K562 (cell line): ENCODE measurements at regions not wholly inside any gene's neighbourhood (a gene's known extent, or its start where the extent isn't known, plus 50 kb on each side); places are given as distances from the start of the nearest gene placed in this dataset.

Experiments used
- ATAC-seq: fragments of 200-7000 bp; cut with Tn5 transposase; 3 replicates; pipeline ENCODE4 v1.9.1; 2020; ENCODE audit warnings: moderate library complexity
- BruUV-seq: library from RNA; stranded (reverse); fragments of 400-500 nt; replicated peaks from 2 replicates; lab custom pipeline; 2021; lab: Mats Ljungman, UMichigan
- CTCF ChIA-PET: fragments of 300-600 bp; formaldehyde crosslinking; extraction: SDS; loops from one replicate; lab custom pipeline; 2021; ENCODE audit warnings: low intra/inter-chr PET ratio; lab: Yijun Ruan, JAX
- POLR2A ChIA-PET: fragments of 300-600, 350-650 bp; sonication (Branson Sonifier 250); formaldehyde crosslinking; extraction: SDS; loops from one replicate; lab custom pipeline; 2021; ENCODE audit warnings: antibody characterized with exemption, inconsistent platforms; lab: Yijun Ruan, JAX
- DNase-seq, 4 experiments: peaks; one replicate each; pipeline versions ENCODE4 v3.0.0 to v3.0.0-alpha.2; 2011 to 2018; ENCODE audit warnings: low spot score in 3 of 4, mixed read lengths in 3 of 4; ENCODE audit errors: extremely low read depth in 1 of 4
- FAIRE-seq: peaks from 2 replicates; lab custom pipeline; 2011; peaks lifted over from hg19 to GRCh38; lab: Jason Lieb, UNC
- H2AFZ ChIP-seq: 2 replicates; pipeline ENCODE4 v1.6.0; 2011; ENCODE audit warnings: low read depth, low read length, control low read depth, inconsistent platforms
- H3K27ac ChIP-seq: fragments of 200-600 bp; 3 replicates; pipeline ENCODE4 v1.8.0; 2011; ENCODE audit warnings: low read depth, mild to moderate bottlenecking, control low read depth, inconsistent platforms, low read length, moderate library complexity, mixed read lengths; ENCODE audit errors: extremely low read depth
- H3K27me3 ChIP-seq, 2 experiments: fragments of 300-600 bp in 1 of 2; 2 replicates in 1 of 2; 3 replicates in 1 of 2; pipeline versions ENCODE4 v1.6.0 to v1.8.0; 2011; ENCODE audit warnings: inconsistent platforms in 2 of 2, low read length in 2 of 2, mild to moderate bottlenecking in 1 of 2, mixed read lengths in 1 of 2, moderate library complexity in 1 of 2; ENCODE audit not compliant: control insufficient read depth in 2 of 2, insufficient read depth in 2 of 2
- H3K36me3 ChIP-seq: fragments of 300-600 bp; 3 replicates; pipeline ENCODE4 v1.8.0; 2011; ENCODE audit warnings: mild to moderate bottlenecking, low read length, inconsistent platforms; ENCODE audit not compliant: control insufficient read depth, insufficient read depth
- H3K4me1 ChIP-seq, 2 experiments: fragments of 200-600 bp in 1 of 2; replicated peaks in 1 of 2; 2 replicates in 1 of 2; 3 replicates in 1 of 2; pipeline versions ENCODE4 v1.5.1 to v1.8.0; 2011; ENCODE audit warnings: inconsistent platforms in 2 of 2, low read length in 2 of 2, mild to moderate bottlenecking in 1 of 2, mixed read lengths in 1 of 2, moderate library complexity in 1 of 2; ENCODE audit not compliant: control insufficient read depth in 2 of 2, insufficient read depth in 2 of 2
- H3K4me2 ChIP-seq: 2 replicates; pipeline ENCODE4 v1.6.1; 2011; ENCODE audit warnings: low read length, control low read depth, inconsistent platforms, mixed read lengths; ENCODE audit not compliant: insufficient read depth
- H3K4me3 ChIP-seq: fragments of 200-600 bp; sonication (generic), shearing (Covaris generic); 2 replicates; pipeline ENCODE4 v1.5.1; 2016; ENCODE audit warnings: control low read depth, inconsistent platforms
- H3K79me2 ChIP-seq: fragments of 200-600 bp; 3 replicates; pipeline ENCODE4 v1.8.0; 2011; ENCODE audit warnings: low read length, inconsistent platforms; ENCODE audit not compliant: control insufficient read depth, insufficient read depth
- H3K9ac ChIP-seq, 2 experiments: 2 replicates each; pipeline versions ENCODE4 v1.6.0 to v1.6.1; 2011; ENCODE audit warnings: low read depth in 2 of 2, low read length in 2 of 2, control low read depth in 1 of 2, inconsistent platforms in 1 of 2, mild to moderate bottlenecking in 1 of 2, mixed read lengths in 1 of 2; ENCODE audit not compliant: insufficient read depth in 1 of 2
- H3K9me1 ChIP-seq: one replicate; pipeline ENCODE4 v1.6.0; 2011; ENCODE audit warnings: inconsistent platforms, mild to moderate bottlenecking, low read length, moderate library complexity; ENCODE audit not compliant: control insufficient read depth, insufficient read depth
- H3K9me3 ChIP-seq: replicated peaks from 2 replicates; pipeline ENCODE4 v1.5.1; 2011; ENCODE audit warnings: low read depth, low read length, inconsistent platforms; ENCODE audit not compliant: control insufficient read depth, insufficient read depth
- H4K20me1 ChIP-seq: replicated peaks from 2 replicates; pipeline ENCODE4 v1.6.1; 2011; ENCODE audit warnings: low read length, inconsistent platforms, mixed read lengths; ENCODE audit not compliant: control insufficient read depth, insufficient read depth
- BCOR ChIP-seq: fragments of 450-650 bp; IDR thresholded peaks from 2 replicates; pipeline ENCODE4 v1.6.1; 2016
- BRCA1 ChIP-seq, 2 experiments: fragments of 450-650 bp in 1 of 2; sonication (generic) in 1 of 2; formaldehyde crosslinking in 1 of 2; IDR thresholded peaks; 2 replicates each; pipeline versions ENCODE4 v1.5.0 to v1.6.1; 2017 to 2020; ENCODE audit warnings: mild to moderate bottlenecking in 1 of 2, missing genetic modification reagents in 1 of 2
- C11orf30 ChIP-seq: fragments of 450-650 bp; IDR thresholded peaks from 2 replicates; pipeline ENCODE4 v1.6.1; 2016; ENCODE audit warnings: low read depth, mild to moderate bottlenecking
- CTBP1 ChIP-seq: fragments of 450-650 bp; IDR thresholded peaks from 2 replicates; pipeline ENCODE4 v1.6.1; 2016; ENCODE audit warnings: borderline replicate concordance
- FOXA3 ChIP-seq, 2 experiments: fragments of 450-650 bp in 1 of 2; sonication (generic) in 1 of 2; formaldehyde crosslinking; IDR thresholded peaks in 1 of 2; conservative IDR thresholded peaks in 1 of 2; 2 replicates each; pipeline versions ENCODE4 v1.4.0 to v1.8.0; 2020 to 2022; ENCODE audit warnings: mild to moderate bottlenecking in 2 of 2, missing genetic modification reagents in 1 of 2
- FOXJ3 ChIP-seq: sonication (generic); formaldehyde crosslinking; IDR thresholded peaks from 2 replicates; pipeline ENCODE4 v1.4.0; 2020; ENCODE audit warnings: mild to moderate bottlenecking, missing genetic modification reagents
- HEY1 ChIP-seq: fragments of 250-450 bp; sonication (Bioruptor Pico); IDR thresholded peaks from 2 replicates; pipeline ENCODE4 v1.5.0; 2020; ENCODE audit warnings: mild to moderate bottlenecking, moderate library complexity, borderline replicate concordance
- LCOR ChIP-seq: sonication (generic); formaldehyde crosslinking; IDR thresholded peaks from 2 replicates; pipeline ENCODE4 v1.8.0; 2022; ENCODE audit warnings: mild to moderate bottlenecking, missing genetic modification reagents
- MAFK ChIP-seq: IDR thresholded peaks from 2 replicates; pipeline ENCODE4 v1.6.1; 2011; ENCODE audit warnings: low read length, improper control_type of control experiment
- MEF2A ChIP-seq: IDR thresholded peaks from 2 replicates; pipeline ENCODE4 v1.6.1; 2011; ENCODE audit warnings: low read depth, mild to moderate bottlenecking, low read length, moderate library complexity; ENCODE audit not compliant: control insufficient read depth
- MTA1 ChIP-seq: fragments of 450-650 bp; IDR thresholded peaks from 2 replicates; pipeline ENCODE4 v1.6.1; 2017; ENCODE audit warnings: borderline replicate concordance
- SMAD2 ChIP-seq: fragments of 150-350 bp; IDR thresholded peaks from 2 replicates; pipeline ENCODE4 v1.6.1; 2014; ENCODE audit warnings: low read depth, mild to moderate bottlenecking, low read length
- SMAD4 ChIP-seq: fragments of 250-450 bp; sonication (Bioruptor Pico); conservative IDR thresholded peaks from 2 replicates; pipeline ENCODE4 v1.8.0; 2021; ENCODE audit warnings: inconsistent platforms, mild to moderate bottlenecking, moderate library complexity
- XRCC3 ChIP-seq: fragments of 450-650 bp; IDR thresholded peaks from 2 replicates; pipeline ENCODE4 v1.6.1; 2017; ENCODE audit warnings: mild to moderate bottlenecking, moderate library complexity
- ZNF316 ChIP-seq: fragments of 450-650 bp; IDR thresholded peaks from 2 replicates; pipeline ENCODE4 v1.6.1; 2016
- WGBS: fragments of 100-300 bp; shearing (Covaris generic); methylation state at CpG from one replicate; pipeline ENCODE4 v1.1.6; 2016; ENCODE audit warnings: low coverage, mixed read lengths; ENCODE audit not compliant: insufficient coverage; ENCODE audit errors: missing lambda C conversion rate; 5-methylcytosine and 5-hydroxymethylcytosine counted together
- in situ Hi-C: fragments of 300-500 bp; cut with MboI; formaldehyde crosslinking; loops from 4 replicates; pipeline ENCODE4 v1.15.0; 2018; ENCODE audit warnings: inconsistent platforms, mixed read lengths
- intact Hi-C: fragments of 100-400 bp; cut with micrococcal nuclease; formaldehyde crosslinking; loops from 2 replicates; pipeline ENCODE4 v1.14.2; 2022
- TF ChIP-seq, protein P1 (sequence below): fragments of 250-450 bp; sonication (Bioruptor Pico); IDR thresholded peaks from 2 replicates; pipeline ENCODE4 v1.4.0; 2020
- TF ChIP-seq, protein P2 (sequence below): fragments of 450-650 bp; IDR thresholded peaks from 2 replicates; pipeline ENCODE4 v1.6.1; 2017; ENCODE audit warnings: antibody characterized with exemption, mild to moderate bottlenecking
- TF ChIP-seq, protein P3 (sequence below): sonication (generic); formaldehyde crosslinking; IDR thresholded peaks from 2 replicates; pipeline ENCODE4 v1.8.1; 2023; ENCODE audit warnings: mild to moderate bottlenecking, missing genetic modification reagents

DNA sequence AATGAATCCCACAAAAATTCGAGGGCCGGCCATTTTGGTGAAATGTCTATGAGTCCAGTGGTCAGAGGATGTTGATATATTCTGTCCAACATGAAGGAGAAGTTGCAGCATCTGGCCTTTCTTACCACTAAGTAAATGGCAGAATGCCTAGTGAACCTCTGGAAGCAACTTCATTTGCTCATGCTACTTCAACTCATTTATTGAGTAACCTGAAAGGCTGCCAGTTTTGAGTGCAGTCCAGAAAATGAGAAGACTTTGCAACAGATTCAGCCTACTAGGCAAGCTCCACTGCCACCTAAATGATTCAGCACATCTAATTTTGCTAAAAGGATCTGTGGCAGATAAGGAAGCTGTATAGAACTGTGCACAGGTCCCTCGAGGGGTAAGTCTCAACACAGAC lies 265.0 kb downstream of the OPA1 start:
- intact Hi-C loops (no loop called here), in situ Hi-C loops (no loop called here)
- 38% methylated on average over 3 of the region's 3 CpGs for WGBS
- no peak overlapping the region for H3K4me3 ChIP-seq
- no peaks in the 10 kb centered on the region for H3K36me3 ChIP-seq
- POLR2A ChIA-PET = interaction anchor here (0.6 to 1.5 kb wide), 5 partner anchors 11 to 416 kb away, joined by 3 read pairs; no protein-coding TSS in a partner anchor
- no peaks in the 10 kb centered on the region for H3K79me2 ChIP-seq
- H3K27ac ChIP-seq = no peak overlapping the region
- no peak overlapping the region for H3K4me2 ChIP-seq
- FAIRE-seq (no peak), DNase-seq (peak in 1 of 4 experiments; percentile 40), ATAC-seq (no peak)
- H3K9me3 ChIP-seq = 0 out of 2 replicates have a peak, but pooled peaks cover 3% of the 10 kb centered on the region
- H3K9me1 ChIP-seq = no peaks in the 10 kb centered on the region
- H4K20me1 ChIP-seq = no peaks in the 10 kb centered on the region
- no peaks in the 10 kb centered on the region for H3K27me3 ChIP-seq
- no peak overlapping the region for H3K9ac ChIP-seq
- peaks cover 5 to 57% of the 10 kb centered on the region in 2 experiments; a peak in 4 of 5 replicates for H3K4me1 ChIP-seq
- no TSS peak for BruUV-seq
- H2AFZ ChIP-seq = peak overlapping the region; percentile 42
- CTCF ChIA-PET = no interaction called here
- TF ChIP-seq BRCA1 (IDR thresholded peaks at IDR 0.05) = no peak
- no peak for TF ChIP-seq BRCA1 (CRISPR knock-in tag; IDR thresholded peaks at IDR 0.05)
- no peak for TF ChIP-seq SMAD2
- TF ChIP-seq CTBP1 = peak; percentile 47; the same call in 1 of the 2 replicates
- TF ChIP-seq SMAD4 (CRISPR knock-in tag) = 0 out of 2 replicates have a peak, but pooled peaks have one; percentile 19
- TF ChIP-seq FOXA3 (CRISPR knock-in tag; conservative IDR thresholded peaks at IDR 0.05 in 1 of 2, IDR thresholded peaks at IDR 0.05 in 1 of 2) = no peak
- TF ChIP-seq LCOR (CRISPR knock-in tag) = no peak
- peak; percentile 76 for TF ChIP-seq C11orf30
- TF ChIP-seq XRCC3 = no peak
- peak; percentile 64 for TF ChIP-seq ZNF316
- no peak for TF ChIP-seq FOXJ3 (CRISPR knock-in tag)
- no peak for TF ChIP-seq HEY1 (CRISPR knock-in tag)
- TF ChIP-seq, protein P1, sequence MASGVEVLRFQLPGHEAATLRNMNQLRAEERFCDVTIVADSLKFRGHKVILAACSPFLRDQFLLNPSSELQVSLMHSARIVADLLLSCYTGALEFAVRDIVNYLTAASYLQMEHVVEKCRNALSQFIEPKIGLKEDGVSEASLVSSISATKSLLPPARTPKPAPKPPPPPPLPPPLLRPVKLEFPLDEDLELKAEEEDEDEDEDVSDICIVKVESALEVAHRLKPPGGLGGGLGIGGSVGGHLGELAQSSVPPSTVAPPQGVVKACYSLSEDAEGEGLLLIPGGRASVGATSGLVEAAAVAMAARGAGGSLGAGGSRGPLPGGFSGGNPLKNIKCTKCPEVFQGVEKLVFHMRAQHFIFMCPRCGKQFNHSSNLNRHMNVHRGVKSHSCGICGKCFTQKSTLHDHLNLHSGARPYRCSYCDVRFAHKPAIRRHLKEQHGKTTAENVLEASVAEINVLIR = no peak
- TF ChIP-seq, protein P2, sequence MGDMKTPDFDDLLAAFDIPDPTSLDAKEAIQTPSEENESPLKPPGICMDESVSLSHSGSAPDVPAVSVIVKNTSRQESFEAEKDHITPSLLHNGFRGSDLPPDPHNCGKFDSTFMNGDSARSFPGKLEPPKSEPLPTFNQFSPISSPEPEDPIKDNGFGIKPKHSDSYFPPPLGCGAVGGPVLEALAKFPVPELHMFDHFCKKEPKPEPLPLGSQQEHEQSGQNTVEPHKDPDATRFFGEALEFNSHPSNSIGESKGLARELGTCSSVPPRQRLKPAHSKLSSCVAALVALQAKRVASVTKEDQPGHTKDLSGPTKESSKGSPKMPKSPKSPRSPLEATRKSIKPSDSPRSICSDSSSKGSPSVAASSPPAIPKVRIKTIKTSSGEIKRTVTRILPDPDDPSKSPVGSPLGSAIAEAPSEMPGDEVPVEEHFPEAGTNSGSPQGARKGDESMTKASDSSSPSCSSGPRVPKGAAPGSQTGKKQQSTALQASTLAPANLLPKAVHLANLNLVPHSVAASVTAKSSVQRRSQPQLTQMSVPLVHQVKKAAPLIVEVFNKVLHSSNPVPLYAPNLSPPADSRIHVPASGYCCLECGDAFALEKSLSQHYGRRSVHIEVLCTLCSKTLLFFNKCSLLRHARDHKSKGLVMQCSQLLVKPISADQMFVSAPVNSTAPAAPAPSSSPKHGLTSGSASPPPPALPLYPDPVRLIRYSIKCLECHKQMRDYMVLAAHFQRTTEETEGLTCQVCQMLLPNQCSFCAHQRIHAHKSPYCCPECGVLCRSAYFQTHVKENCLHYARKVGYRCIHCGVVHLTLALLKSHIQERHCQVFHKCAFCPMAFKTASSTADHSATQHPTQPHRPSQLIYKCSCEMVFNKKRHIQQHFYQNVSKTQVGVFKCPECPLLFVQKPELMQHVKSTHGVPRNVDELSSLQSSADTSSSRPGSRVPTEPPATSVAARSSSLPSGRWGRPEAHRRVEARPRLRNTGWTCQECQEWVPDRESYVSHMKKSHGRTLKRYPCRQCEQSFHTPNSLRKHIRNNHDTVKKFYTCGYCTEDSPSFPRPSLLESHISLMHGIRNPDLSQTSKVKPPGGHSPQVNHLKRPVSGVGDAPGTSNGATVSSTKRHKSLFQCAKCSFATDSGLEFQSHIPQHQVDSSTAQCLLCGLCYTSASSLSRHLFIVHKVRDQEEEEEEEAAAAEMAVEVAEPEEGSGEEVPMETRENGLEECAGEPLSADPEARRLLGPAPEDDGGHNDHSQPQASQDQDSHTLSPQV = peak; percentile 58; the same call in 1 of the 2 replicates
- TF ChIP-seq MEF2A = no peak
- TF ChIP-seq, protein P3, sequence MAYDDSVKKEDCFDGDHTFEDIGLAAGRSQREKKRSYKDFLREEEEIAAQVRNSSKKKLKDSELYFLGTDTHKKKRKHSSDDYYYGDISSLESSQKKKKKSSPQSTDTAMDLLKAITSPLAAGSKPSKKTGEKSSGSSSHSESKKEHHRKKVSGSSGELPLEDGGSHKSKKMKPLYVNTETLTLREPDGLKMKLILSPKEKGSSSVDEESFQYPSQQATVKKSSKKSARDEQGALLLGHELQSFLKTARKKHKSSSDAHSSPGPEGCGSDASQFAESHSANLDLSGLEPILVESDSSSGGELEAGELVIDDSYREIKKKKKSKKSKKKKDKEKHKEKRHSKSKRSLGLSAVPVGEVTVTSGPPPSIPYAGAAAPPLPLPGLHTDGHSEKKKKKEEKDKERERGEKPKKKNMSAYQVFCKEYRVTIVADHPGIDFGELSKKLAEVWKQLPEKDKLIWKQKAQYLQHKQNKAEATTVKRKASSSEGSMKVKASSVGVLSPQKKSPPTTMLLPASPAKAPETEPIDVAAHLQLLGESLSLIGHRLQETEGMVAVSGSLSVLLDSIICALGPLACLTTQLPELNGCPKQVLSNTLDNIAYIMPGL (CRISPR knock-in tag) = no peak
- no peak for TF ChIP-seq MTA1
- no peak for TF ChIP-seq BCOR
- peak; percentile 60 for TF ChIP-seq MAFK
